GM20000 (cell line): ENCODE measurements at regions not wholly inside any gene's neighbourhood (a gene's known extent, or its start where the extent isn't known, plus 50 kb on each side); places are given as distances from the start of the nearest gene placed in this dataset.

Experiments
- DNase-seq: peaks from one replicate; pipeline ENCODE4 v3.0.0; 2012; ENCODE audit warnings: low spot score
- TF ChIP-seq, protein P1 (sequence below): IDR thresholded peaks from 2 replicates; pipeline ENCODE4 v1.5.1; 2012; ENCODE audit warnings: mild to moderate bottlenecking, control low read depth; ENCODE audit errors: extremely low read depth, missing control alignments

DNA sequence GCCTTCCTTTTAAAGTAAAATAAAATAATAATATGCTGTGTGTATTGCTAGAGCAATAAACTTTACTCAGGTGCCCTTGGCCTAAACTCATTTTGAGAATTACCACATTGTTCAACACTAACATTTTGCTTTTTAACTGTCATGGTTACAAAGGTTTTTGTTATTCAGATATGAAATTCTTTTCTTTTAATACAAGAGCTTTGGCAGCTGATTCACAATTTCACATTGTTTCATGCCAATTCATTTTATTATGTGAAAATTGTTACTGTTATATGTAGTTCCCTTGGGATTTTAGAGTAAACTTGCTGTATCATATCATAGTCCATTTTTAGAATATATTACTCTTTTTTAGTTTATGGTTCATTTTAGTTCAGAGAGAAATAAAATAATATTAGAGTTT lies 65.8 kb upstream of the ZNF804A start:
- TF ChIP-seq, protein P1, sequence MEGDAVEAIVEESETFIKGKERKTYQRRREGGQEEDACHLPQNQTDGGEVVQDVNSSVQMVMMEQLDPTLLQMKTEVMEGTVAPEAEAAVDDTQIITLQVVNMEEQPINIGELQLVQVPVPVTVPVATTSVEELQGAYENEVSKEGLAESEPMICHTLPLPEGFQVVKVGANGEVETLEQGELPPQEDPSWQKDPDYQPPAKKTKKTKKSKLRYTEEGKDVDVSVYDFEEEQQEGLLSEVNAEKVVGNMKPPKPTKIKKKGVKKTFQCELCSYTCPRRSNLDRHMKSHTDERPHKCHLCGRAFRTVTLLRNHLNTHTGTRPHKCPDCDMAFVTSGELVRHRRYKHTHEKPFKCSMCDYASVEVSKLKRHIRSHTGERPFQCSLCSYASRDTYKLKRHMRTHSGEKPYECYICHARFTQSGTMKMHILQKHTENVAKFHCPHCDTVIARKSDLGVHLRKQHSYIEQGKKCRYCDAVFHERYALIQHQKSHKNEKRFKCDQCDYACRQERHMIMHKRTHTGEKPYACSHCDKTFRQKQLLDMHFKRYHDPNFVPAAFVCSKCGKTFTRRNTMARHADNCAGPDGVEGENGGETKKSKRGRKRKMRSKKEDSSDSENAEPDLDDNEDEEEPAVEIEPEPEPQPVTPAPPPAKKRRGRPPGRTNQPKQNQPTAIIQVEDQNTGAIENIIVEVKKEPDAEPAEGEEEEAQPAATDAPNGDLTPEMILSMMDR: no peak
- no peak for DNase-seq

DNA sequence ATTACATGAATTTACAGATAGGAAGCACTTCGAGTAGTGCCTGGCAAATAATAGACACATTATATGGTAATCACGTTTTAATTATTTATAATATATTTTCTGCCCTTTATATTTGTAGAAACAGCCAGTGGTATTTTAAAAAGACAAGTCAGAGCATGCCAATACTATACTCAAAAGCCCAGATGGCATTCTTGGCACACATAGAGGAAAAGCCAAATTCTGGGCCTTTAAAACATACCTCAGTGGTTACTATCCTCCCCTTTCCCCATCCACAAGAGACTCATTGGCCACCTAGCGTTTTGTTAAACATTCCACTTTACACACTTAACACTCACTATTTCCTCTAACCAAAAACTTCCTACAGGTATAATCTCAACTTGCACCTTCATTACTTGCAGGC lies 63.3 kb upstream of the ZNF804A start:
- TF ChIP-seq, protein P1: no peak
- DNase-seq: no peak

DNA sequence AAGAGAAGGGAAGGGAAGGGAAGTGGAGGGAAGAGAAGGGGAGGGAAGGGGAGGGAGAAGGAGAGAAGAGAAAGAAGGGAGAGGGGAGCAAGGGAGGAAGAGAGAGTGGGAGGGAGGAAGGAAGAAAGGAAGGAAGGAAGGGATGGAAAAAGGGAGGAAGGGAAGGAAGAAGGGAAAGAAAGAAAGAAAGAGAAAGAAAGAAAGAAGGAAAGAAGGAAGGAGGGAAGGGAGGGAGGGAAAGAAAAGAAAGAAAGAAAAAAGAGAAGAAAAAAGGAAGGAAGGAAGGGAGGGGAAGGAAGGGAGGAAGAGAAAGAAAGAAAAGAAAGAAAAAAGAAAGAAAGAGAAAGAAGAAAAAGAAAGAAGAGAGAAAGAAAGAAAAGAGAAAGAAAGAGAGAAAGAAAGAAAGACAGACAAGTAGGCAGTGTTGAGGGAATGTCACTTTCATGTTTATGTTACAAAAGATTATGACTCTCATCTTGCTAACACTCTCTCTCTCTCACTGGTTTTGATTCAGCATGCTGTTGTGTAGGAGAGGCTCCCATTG lies 58.0 kb upstream of the ZNF804A start:
- TF ChIP-seq, protein P1: no peak
- no peak for DNase-seq

DNA sequence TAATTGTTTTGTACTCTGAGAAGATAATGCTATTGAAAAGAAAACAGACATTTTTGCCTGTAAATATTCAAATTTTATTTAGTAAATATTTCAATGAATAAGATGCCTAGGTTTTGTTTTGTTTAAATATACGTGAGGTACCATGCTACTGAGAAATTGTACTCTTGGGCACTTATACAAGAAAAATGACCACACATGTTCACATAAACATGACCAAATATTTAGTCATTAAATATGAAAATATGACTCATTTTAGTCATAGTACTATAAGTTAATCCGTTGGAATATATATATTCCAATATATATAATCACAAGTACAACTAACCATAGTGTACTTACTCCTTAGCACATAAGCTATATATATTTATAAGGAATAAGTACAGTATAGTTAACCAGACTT lies 56.7 kb upstream of the ZNF804A start:
- DNase-seq: no peak
- TF ChIP-seq, protein P1: no peak

DNA sequence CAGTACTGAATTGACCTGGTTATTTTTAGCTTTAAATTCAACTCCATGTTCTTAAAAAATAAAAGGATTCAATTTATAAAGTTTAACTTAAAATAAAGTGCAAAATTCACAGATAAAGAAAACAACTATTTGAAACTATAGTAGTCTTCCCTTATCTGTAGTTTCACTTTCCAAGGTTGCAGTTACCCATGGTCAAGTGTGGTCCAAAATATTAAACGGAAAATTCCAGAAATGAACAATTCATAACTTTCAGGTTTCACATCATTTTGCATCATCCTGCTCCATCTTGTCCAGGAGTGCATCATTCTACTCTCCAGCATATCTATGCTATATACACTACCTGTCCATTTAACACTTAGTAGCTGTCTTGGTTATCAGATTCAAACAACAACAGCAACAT lies 54.5 kb upstream of the ZNF804A start:
- no peak for DNase-seq
- TF ChIP-seq, protein P1: no peak
